GM18861 (cell line): ENCODE measurements at regions not wholly inside any gene's neighbourhood (a gene's known extent, or its start where the extent isn't known, plus 50 kb on each side); places are given as distances from the start of the nearest gene placed in this dataset.

Experiments
- ATAC-seq: cut with Tn5 transposase; IDR thresholded peaks from one replicate; pipeline ENCODE4 v1.9.1; 2021; ENCODE audit not compliant: unreplicated experiment

- ATAC-seq: no peak
Measured at GRCh38 chr2:120864981-120865380, 129.3 kb downstream of the GLI2 start.

GRCh38 chr2:120865656-120866055 lies 130.0 kb downstream of the GLI2 start:
- no peak for ATAC-seq

GRCh38 chr2:120866071-120866470 lies 130.4 kb downstream of the GLI2 start:
- ATAC-seq: no peak

- ATAC-seq: no peak
Measured at GRCh38 chr2:120866483-120867140, 130.9 kb downstream of the GLI2 start.

- no peak for ATAC-seq
Measured at GRCh38 chr2:120867290-120868241, 131.9 kb downstream of the GLI2 start.

- no peak for ATAC-seq
Measured at GRCh38 chr2:120868366-120868765, 132.7 kb downstream of the GLI2 start.

GRCh38 chr2:120869036-120869729 lies 133.5 kb downstream of the GLI2 start:
- ATAC-seq: no peak

- no peak for ATAC-seq
Measured at GRCh38 chr2:120869730-120870466, 134.2 kb downstream of the GLI2 start.

GRCh38 chr2:120870467-120870788 lies 134.8 kb downstream of the GLI2 start:
- no peak for ATAC-seq

GRCh38 chr2:120871016-120871635 lies 135.5 kb downstream of the GLI2 start:
- ATAC-seq: no peak

- ATAC-seq: no peak
Measured at GRCh38 chr2:120871881-120872620, 136.4 kb downstream of the GLI2 start.

- no peak for ATAC-seq
Measured at GRCh38 chr2:120873958-120874887, 138.6 kb downstream of the GLI2 start.

- no peak for ATAC-seq
Measured at GRCh38 chr2:120874888-120875275, 139.2 kb downstream of the GLI2 start.

- ATAC-seq: no peak
Measured at GRCh38 chr2:120875431-120875830, 139.8 kb downstream of the GLI2 start.

GRCh38 chr2:120876526-120877280 lies 141.0 kb downstream of the GLI2 start:
- no peak for ATAC-seq

GRCh38 chr2:120877409-120877808 lies 141.7 kb downstream of the GLI2 start:
- no peak for ATAC-seq

- ATAC-seq: no peak
Measured at GRCh38 chr2:120878970-120879369, 143.3 kb downstream of the GLI2 start.
